HFFc6 (cell line): ENCODE measurements at regions not wholly inside any gene's neighbourhood (a gene's known extent, or its start where the extent isn't known, plus 50 kb on each side); places are given as distances from the start of the nearest gene placed in this dataset.

Experiments
- DNase-seq: peaks from one replicate; pipeline ENCODE4 v3.0.0-alpha.2; 2018
- H3K27ac Mint-ChIP-seq: 2 replicates; pipeline ENCODE4 v1.8.0; 2020; ENCODE audit warnings: mild to moderate bottlenecking, mixed read lengths
- H3K27me3 Mint-ChIP-seq: 2 replicates; pipeline ENCODE4 v1.8.0; 2021; ENCODE audit warnings: mild to moderate bottlenecking, moderate library complexity, mixed read lengths; ENCODE audit not compliant: insufficient read depth
- H3K36me3 Mint-ChIP-seq: 2 replicates; pipeline ENCODE4 v1.8.0; 2021; ENCODE audit warnings: low read depth, mixed read lengths
- H3K4me1 Mint-ChIP-seq: 2 replicates; pipeline ENCODE4 v1.8.0; 2020; ENCODE audit warnings: low read depth, mixed read lengths
- H3K4me3 Mint-ChIP-seq: 2 replicates; pipeline ENCODE4 v1.8.0; 2020; ENCODE audit warnings: mild to moderate bottlenecking, moderate library complexity, mixed read lengths
- H3K9me3 Mint-ChIP-seq: 2 replicates; pipeline ENCODE4 v1.8.0; 2020; ENCODE audit warnings: mild to moderate bottlenecking, mixed read lengths
- CTCF ChIP-seq: fragments of 200-600 bp; sonication (generic); IDR thresholded peaks from 2 replicates; pipeline ENCODE4 v1.5.0; 2021; ENCODE audit warnings: antibody characterized with exemption, mild to moderate bottlenecking

DNA sequence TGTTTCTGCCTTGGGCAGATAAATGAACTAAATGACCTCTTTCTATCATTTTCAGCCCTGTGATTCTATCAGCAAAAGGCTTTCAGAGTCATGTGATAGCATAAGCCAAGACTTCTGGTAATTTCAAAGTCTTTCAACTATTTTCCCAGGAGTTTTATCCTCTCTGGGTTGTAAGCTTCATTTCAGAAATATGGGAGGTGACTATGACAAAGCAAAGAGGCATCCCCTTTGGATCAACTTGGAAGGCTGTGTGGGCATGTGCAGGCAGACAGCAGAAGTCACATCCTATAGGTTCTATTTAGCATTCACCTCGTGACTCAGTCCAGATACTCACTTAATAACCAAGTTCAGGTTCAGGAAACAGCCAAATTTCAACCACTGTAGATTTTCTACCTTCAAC, 149.0 kb upstream of the FST start:
- no peak overlapping the region for H3K4me3 Mint-ChIP-seq
- peak; percentile 82 for DNase-seq
- H3K4me1 Mint-ChIP-seq = peaks cover 55% of the 10 kb centered on the region
- TF ChIP-seq CTCF = no peak
- H3K36me3 Mint-ChIP-seq = no peaks in the 10 kb centered on the region
- no peaks in the 10 kb centered on the region for H3K9me3 Mint-ChIP-seq
- peak overlapping the region; percentile 60 for H3K27ac Mint-ChIP-seq
- no peaks in the 10 kb centered on the region for H3K27me3 Mint-ChIP-seq

- no peaks in the 10 kb centered on the region for H3K27me3 Mint-ChIP-seq
- peak overlapping the region; percentile 78 for H3K27ac Mint-ChIP-seq
- H3K9me3 Mint-ChIP-seq = no peaks in the 10 kb centered on the region
- peak overlapping the region; percentile 54 for H3K4me3 Mint-ChIP-seq
- H3K4me1 Mint-ChIP-seq = peaks cover 62% of the 10 kb centered on the region
- no peak for TF ChIP-seq CTCF
- DNase-seq = peak; percentile 85
- H3K36me3 Mint-ChIP-seq = no peaks in the 10 kb centered on the region
Measured at GRCh38 chr5:53333160-53333559, 147.3 kb upstream of the FST start.

- Mint-ChIP-seq H3K4me3 (peak overlapping the region; percentile 45), H3K27ac (peak overlapping the region; percentile 78)
Measured at GRCh38 chr5:53334431-53334941, 145.9 kb upstream of the FST start.

DNA sequence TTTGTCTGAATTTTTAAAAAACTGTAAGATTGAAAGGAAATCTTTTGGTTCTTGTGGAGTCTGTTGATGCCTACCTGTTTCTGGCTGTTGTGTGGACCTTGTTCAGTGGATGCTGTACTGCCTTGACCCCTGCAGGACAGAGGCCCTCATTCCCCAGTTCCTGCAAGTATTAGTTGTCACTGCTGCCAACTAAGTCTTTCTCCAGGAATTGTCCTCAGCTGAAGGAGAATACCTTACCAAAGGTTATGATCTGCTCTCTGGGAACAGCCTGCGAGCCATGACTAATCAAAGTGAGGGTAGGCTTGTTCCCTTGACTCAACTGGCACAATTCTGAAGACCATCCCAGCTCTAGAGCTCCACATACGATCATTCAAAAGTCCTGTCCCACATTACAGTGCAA, 145.3 kb upstream of the FST start:
- H3K27ac Mint-ChIP-seq = peak overlapping the region; percentile 78
- H3K4me1 Mint-ChIP-seq = peaks cover 75% of the 10 kb centered on the region
- no peaks in the 10 kb centered on the region for H3K27me3 Mint-ChIP-seq
- TF ChIP-seq CTCF = peak; percentile 73
- DNase-seq = peak; percentile 20
- peak overlapping the region; percentile 45 for H3K4me3 Mint-ChIP-seq
- no peaks in the 10 kb centered on the region for H3K36me3 Mint-ChIP-seq
- H3K9me3 Mint-ChIP-seq = no peaks in the 10 kb centered on the region

More at GRCh38 chr5:53334431-53334941, 145.9 kb upstream of the FST start:
- no peak for TF ChIP-seq CTCF
- H3K4me1 Mint-ChIP-seq = peaks cover 69% of the 10 kb centered on the region
- H3K9me3 Mint-ChIP-seq = no peaks in the 10 kb centered on the region
- peak; percentile 72 for DNase-seq
- no peaks in the 10 kb centered on the region for H3K27me3 Mint-ChIP-seq
- H3K36me3 Mint-ChIP-seq = no peaks in the 10 kb centered on the region

DNA sequence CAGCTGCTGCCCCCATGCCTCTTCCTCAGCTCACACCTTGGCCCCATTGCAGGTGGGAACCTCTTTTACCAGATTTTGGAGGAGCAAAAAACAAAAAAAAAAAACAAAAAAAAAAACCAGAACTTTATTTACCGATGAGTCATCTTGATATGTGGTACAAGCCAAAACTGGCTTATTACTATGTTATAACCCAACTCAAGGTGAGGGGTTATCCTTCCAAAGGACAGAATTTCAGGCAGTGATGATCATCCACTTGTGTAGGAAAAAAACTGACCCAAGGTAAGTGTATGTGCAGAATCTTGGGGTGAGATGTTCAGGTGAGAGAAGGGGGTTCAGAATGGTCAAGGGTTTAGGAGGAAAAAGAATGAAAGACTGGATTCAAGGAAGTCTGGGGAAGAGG, 142.6 kb upstream of the FST start:
- Mint-ChIP-seq H3K27ac (no peak overlapping the region), H3K27me3 (no peaks in the 10 kb centered on the region), H3K4me3 (no peak overlapping the region), H3K36me3 (no peaks in the 10 kb centered on the region; the same call in 1 of the 2 replicates), H3K4me1 (peaks cover 56% of the 10 kb centered on the region), H3K9me3 (no peaks in the 10 kb centered on the region)
- no peak for DNase-seq
- no peak for TF ChIP-seq CTCF

- no peak for TF ChIP-seq CTCF
- H3K27ac Mint-ChIP-seq = no peak overlapping the region
- no peak for DNase-seq
- H3K4me1 Mint-ChIP-seq = peaks cover 56% of the 10 kb centered on the region
- no peaks in the 10 kb centered on the region for H3K27me3 Mint-ChIP-seq
- no peaks in the 10 kb centered on the region; the same call in 1 of the 2 replicates for H3K9me3 Mint-ChIP-seq
- no peaks in the 10 kb centered on the region; the same call in 1 of the 2 replicates for H3K36me3 Mint-ChIP-seq
- no peak overlapping the region for H3K4me3 Mint-ChIP-seq
Measured at GRCh38 chr5:53338971-53339370, 141.5 kb upstream of the FST start.
